Astrocyte of the spinal cord (primary cell): ENCODE measurements at regions not wholly inside any gene's neighbourhood (a gene's known extent, or its start where the extent isn't known, plus 50 kb on each side); places are given as distances from the start of the nearest gene placed in this dataset.
A peak's percentile ranks its signal among the peaks of the same experiment; 100 is the strongest.

Source experiments
- DNase-seq: peaks from one replicate; pipeline ENCODE4 v3.0.0; 2011; ENCODE audit warnings: low read depth, low spot score
- H3K4me3 ChIP-seq: 2 replicates; pipeline ENCODE4 v1.5.1; 2011; ENCODE audit warnings: low read depth, mild to moderate bottlenecking, low read length, moderate library complexity
- in situ Hi-C: cut with HindIII; loops from 2 replicates; pipeline ENCODE4 v1.10.0; 2017; ENCODE audit warnings: low sequenced_read_pairs
- TF ChIP-seq, protein P1 (sequence below): IDR thresholded peaks from 2 replicates; pipeline ENCODE4 v1.5.1; 2012; ENCODE audit warnings: low read depth, mild to moderate bottlenecking, low read length, inconsistent platforms

DNA sequence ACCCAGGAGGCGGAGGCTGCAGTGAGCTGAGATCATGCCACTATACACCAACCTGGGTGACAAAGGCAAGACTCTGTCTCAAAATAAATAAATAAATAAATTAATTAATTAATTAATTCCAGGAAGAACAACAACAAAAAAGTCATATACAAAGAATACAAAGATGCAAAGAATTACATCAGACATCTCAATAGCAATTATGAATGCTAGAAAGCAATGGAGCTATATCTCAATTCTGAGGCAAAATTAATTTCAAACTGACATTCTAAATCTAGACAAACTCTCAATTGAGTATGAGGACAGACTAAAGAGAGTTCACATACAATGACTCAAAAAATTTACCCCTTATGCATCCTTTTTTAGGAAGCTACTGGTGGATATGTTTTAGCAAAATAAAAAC is 69.6 kb upstream of the CTNNB1 start:
- TF ChIP-seq, protein P1, sequence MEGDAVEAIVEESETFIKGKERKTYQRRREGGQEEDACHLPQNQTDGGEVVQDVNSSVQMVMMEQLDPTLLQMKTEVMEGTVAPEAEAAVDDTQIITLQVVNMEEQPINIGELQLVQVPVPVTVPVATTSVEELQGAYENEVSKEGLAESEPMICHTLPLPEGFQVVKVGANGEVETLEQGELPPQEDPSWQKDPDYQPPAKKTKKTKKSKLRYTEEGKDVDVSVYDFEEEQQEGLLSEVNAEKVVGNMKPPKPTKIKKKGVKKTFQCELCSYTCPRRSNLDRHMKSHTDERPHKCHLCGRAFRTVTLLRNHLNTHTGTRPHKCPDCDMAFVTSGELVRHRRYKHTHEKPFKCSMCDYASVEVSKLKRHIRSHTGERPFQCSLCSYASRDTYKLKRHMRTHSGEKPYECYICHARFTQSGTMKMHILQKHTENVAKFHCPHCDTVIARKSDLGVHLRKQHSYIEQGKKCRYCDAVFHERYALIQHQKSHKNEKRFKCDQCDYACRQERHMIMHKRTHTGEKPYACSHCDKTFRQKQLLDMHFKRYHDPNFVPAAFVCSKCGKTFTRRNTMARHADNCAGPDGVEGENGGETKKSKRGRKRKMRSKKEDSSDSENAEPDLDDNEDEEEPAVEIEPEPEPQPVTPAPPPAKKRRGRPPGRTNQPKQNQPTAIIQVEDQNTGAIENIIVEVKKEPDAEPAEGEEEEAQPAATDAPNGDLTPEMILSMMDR = no peak
- in situ Hi-C loops = no loop called here
- DNase-seq = no peak
- H3K4me3 ChIP-seq = no peak overlapping the region

DNA sequence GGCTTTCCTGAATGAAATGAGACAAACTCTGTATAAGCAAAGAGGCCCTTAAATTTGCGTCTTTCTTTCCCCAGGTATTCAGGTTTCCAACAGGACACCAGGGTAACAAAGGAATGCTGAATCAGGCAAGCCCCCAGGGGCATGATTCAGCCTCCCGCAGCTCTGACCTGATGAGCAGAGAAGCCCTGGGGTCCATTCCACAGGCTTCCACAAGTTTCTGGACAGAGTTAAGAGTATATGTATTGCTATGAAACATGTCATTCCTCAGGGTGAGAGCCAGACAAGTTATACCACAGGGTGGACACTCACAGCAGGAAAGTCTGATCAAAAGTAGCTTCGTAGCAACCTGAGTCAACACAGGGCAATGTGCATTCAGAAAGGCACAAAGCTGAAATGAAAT is 68.1 kb upstream of the CTNNB1 start:
- in situ Hi-C loops = no loop called here
- TF ChIP-seq, protein P1 = no peak
- peak; percentile 84 for DNase-seq
- H3K4me3 ChIP-seq = no peak overlapping the region

DNA sequence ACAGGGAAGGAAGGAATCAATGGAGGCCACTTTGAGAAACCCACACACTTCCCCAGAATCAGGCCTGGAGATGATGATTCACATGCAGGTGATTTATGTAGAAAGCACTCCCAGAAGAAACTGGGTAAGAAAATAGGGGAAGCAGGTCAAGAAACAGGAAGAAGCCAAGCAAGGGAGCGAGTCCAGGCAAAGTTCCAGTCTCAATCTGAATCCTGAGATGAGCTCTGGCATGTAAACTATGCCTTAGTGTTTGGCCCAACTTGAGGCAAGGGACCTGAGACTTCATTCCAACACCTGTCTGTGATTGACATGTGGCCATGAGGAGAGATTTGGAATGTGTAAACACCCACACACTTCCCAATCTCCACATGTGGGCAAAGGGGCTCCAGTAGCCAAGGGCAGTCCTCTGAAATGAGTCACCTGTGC is 61.6 kb upstream of the CTNNB1 start:
- no peak for DNase-seq
- no peak overlapping the region for H3K4me3 ChIP-seq
- in situ Hi-C loops = no loop called here
- TF ChIP-seq, protein P1 = no peak

DNA sequence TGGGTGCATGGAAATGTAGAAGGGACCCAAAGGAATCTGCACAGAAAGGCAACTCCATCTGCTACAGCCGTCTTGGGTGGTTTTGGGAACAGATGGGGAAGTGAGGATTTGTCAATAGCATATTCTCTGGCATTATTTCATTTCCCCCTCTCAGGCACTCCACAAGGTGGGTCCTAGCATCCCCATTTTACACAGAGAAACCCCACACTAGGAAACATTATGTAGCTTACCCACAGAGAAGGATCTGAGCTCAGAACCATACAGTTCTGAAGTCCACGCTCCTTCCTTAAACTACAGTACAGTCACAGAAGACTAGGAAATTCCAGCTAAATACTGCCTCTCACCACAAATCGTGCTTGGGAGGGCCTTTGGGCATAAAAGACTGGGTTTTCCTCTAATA is 61.2 kb upstream of the CTNNB1 start:
- TF ChIP-seq, protein P1 = no peak
- no peak overlapping the region for H3K4me3 ChIP-seq

DNA sequence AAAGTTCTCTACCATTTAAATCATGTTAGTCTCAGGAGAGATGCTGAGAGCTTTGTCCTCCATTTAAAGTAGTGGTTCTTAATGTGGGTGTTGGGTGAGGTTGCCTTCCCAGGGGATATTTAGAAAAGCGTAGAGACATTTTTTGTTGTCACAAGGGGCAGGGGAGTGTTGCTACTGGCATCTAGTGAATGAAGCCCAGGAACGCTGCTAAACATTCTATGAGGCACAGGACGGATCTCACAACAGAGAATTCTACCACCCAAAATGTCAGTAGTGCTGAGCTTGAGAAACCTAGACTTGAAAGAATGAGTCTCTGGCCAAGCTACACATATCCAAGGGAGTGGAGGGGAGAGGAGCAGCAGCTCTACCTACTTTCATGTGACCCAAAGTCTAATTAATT is 60.7 kb upstream of the CTNNB1 start:
- H3K4me3 ChIP-seq = no peak overlapping the region
- TF ChIP-seq, protein P1 = no peak
- no peak for DNase-seq
- in situ Hi-C loops = no loop called here

More for the DNA sequence above, 61.2 kb upstream of the CTNNB1 start:
- in situ Hi-C loops = no loop called here
- DNase-seq = no peak

DNA sequence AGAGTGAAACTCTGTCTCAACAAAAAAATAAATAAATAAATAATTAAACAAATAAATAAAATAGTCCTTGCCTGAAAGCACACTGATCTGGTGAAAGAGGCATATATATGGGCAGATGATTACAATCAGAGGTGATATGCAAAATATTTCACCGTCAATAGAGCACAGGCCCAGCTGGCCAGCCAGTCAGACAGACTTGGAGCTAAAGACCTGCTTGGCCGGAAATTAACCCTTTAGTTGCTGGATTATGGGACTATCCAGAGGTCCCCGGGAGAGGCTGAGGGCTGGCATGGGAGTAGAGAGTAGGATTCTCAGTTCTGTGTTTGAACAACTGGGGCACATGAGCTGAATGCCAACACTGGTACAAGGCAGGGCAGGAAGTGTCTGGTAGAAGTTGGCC is 59.1 kb upstream of the CTNNB1 start:
- in situ Hi-C loops = no loop called here
- no peak overlapping the region for H3K4me3 ChIP-seq
- TF ChIP-seq, protein P1 = no peak
- no peak for DNase-seq
